ENCODE measurements at regions not wholly inside any gene's neighbourhood (a gene's known extent, or its start where the extent isn't known, plus 50 kb on each side); places are given as distances from the start of the nearest gene placed in this dataset.

DNA sequence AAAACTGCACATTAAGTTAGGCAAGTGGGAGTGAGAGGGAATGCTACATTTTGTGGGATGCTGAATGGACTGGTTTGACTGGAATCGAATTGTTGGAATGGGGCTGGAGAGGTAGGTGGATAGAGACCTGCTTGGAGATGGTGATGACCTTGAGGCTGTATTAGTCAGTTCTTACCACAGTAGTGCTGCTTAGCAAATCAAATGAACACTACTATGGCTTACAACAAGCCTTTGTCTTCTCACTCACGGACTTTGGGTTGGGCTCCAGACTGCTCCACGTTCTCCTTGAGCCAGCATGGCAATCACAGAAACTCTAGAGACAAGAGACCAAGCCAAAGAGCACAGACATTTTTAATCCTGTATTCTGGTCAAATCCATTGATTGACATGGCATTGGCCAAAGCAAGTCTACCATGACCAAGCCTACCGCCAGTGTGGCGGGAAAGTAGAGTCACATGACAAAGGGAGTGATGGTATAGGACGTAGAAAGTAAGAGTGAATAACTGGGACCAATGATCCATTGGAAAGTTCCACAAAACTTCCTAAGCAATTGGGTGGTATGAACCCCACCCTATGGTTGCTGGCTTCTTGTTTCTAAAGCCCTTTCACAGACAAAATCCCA, 70.3 kb upstream of the FOXP4 start:
- Histone ChIP-seq H3K27ac (ENCODE audit: low read depth in 2 of 2, low read length in 1 of 2) (no peak overlapping the region), H3F3A (replicated peaks; ENCODE audit: insufficient read depth) (no peaks in the 10 kb centered on the region), H2AFZ (ENCODE audit: low read depth) (no peak overlapping the region), H3K79me2 (ENCODE audit: insufficient read depth) (no peaks in the 10 kb centered on the region), H3K36me3 (replicated peaks in 1 of 2; ENCODE audit: control insufficient read depth in 1 of 2, insufficient read depth in 2 of 2, low read length in 1 of 2) (no peaks in the 10 kb centered on the region), H3K9me2 (no peaks in the 10 kb centered on the region), H3K4me1 (ENCODE audit: control insufficient read depth in 1 of 2, insufficient read depth in 2 of 2, low read depth in 1 of 2, low read length in 1 of 2) (peaks cover 0 to 3% of the 10 kb centered on the region in 2 experiments; a peak in 1 of 4 replicates), H3K9me3 (no peaks in the 10 kb centered on the region), H3K27me3 (ENCODE audit: insufficient read depth) (0 out of 2 replicates have a peak, but pooled peaks cover 7% of the 10 kb centered on the region), H3K4me3 (ENCODE audit: low read depth in 2 of 2, low read length in 1 of 2) (no peak overlapping the region), H3K9ac (no peak overlapping the region), H3K4me2 (no peak overlapping the region), H4K20me1 (ENCODE audit: insufficient read depth) (no peaks in the 10 kb centered on the region)
- ChIA-PET CTCF (interaction anchor here (0.9 to 1.2 kb wide), 4 partner anchors 9 to 13 kb away, joined by 3 to 5 read pairs (median 3); no protein-coding TSS in a partner anchor), POLR2A (no interaction called here)
- no peak for TF ChIP-seq YY1 (IDR thresholded peaks at IDR 0.05; ENCODE audit: low read depth)
- TF ChIP-seq TCF12 (IDR thresholded peaks at IDR 0.05), result no peak
- TF ChIP-seq NFIC (IDR thresholded peaks at IDR 0.05; ENCODE audit: borderline replicate concordance), result no peak
- no peak for TF ChIP-seq NRF1 (IDR thresholded peaks at IDR 0.05; ENCODE audit: low read depth, low read length)
- TF ChIP-seq GATA2 (CRISPR knock-in tag; IDR thresholded peaks at IDR 0.05), result no peak
- no peak for TF ChIP-seq ELF1 (IDR thresholded peaks at IDR 0.05)
- TF ChIP-seq PBX3 (IDR thresholded peaks at IDR 0.05), result no peak
- no peak for TF ChIP-seq POLR2AphosphoS5 (IDR thresholded peaks at IDR 0.05; ENCODE audit: low read depth, low read length)
- TF ChIP-seq, protein P1, sequence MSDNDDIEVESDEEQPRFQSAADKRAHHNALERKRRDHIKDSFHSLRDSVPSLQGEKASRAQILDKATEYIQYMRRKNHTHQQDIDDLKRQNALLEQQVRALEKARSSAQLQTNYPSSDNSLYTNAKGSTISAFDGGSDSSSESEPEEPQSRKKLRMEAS (IDR thresholded peaks at IDR 0.05; ENCODE audit: low read depth), result no peak
- no peak for TF ChIP-seq FOXM1 (IDR thresholded peaks at IDR 0.05; ENCODE audit: low read depth)
- TF ChIP-seq EP300 (IDR thresholded peaks at IDR 0.05; ENCODE audit: borderline replicate concordance in 1 of 2, low read depth in 1 of 2, low read length in 1 of 2), result no peak
- no peak for TF ChIP-seq JUND (IDR thresholded peaks at IDR 0.05)
- no peak for TF ChIP-seq FOSL2 (IDR thresholded peaks at IDR 0.05; ENCODE audit: borderline replicate concordance, low read depth)
- no peak for TF ChIP-seq RXRA (IDR thresholded peaks at IDR 0.05; ENCODE audit: borderline replicate concordance, low read depth)
- no peak for TF ChIP-seq FOXJ3 (CRISPR knock-in tag; IDR thresholded peaks at IDR 0.05)
- TF ChIP-seq RAD21 (IDR thresholded peaks at IDR 0.05; ENCODE audit: low read length), result no peak
- WGBS (ENCODE audit: low lambda C conversion rate), result 78% methylated on average over 6 of the region's 6 CpGs
- DNase-seq, result no peak

- H3K4me2 ChIP-seq, result no peak overlapping the region
- H3K79me2 ChIP-seq (ENCODE audit: insufficient read depth), result no peaks in the 10 kb centered on the region
- H2AFZ ChIP-seq (ENCODE audit: low read depth), result no peak overlapping the region
- WGBS (ENCODE audit: low lambda C conversion rate), result 88% methylated on average over 4 of the region's 4 CpGs
- no peaks in the 10 kb centered on the region for H3K9me2 ChIP-seq
- no peak overlapping the region for H3K27ac ChIP-seq (ENCODE audit: low read depth in 2 of 2, low read length in 1 of 2)
- H3K9ac ChIP-seq, result no peak overlapping the region
- H3K36me3 ChIP-seq (replicated peaks in 1 of 2; ENCODE audit: control insufficient read depth in 1 of 2, insufficient read depth in 2 of 2, low read length in 1 of 2), result no peaks in the 10 kb centered on the region
- no peaks in the 10 kb centered on the region for H3K9me3 ChIP-seq
- H3F3A ChIP-seq (replicated peaks; ENCODE audit: insufficient read depth), result no peaks in the 10 kb centered on the region
- H3K4me3 ChIP-seq (ENCODE audit: low read depth in 2 of 2, low read length in 1 of 2), result no peak overlapping the region
- H3K27me3 ChIP-seq (ENCODE audit: insufficient read depth), result 0 out of 2 replicates have a peak, but pooled peaks cover 7% of the 10 kb centered on the region
- TF ChIP-seq NRF1 (IDR thresholded peaks at IDR 0.05; ENCODE audit: low read depth, low read length), result no peak
- TF ChIP-seq PBX3 (IDR thresholded peaks at IDR 0.05), result no peak
- no peaks in the 10 kb centered on the region for H4K20me1 ChIP-seq (ENCODE audit: insufficient read depth)
- H3K4me1 ChIP-seq (ENCODE audit: control insufficient read depth in 1 of 2, insufficient read depth in 2 of 2, low read depth in 1 of 2, low read length in 1 of 2), result peaks cover 0 to 3% of the 10 kb centered on the region in 2 experiments; a peak in 1 of 4 replicates
- no peak for DNase-seq
- ChIA-PET CTCF (interaction anchor here (0.9 kb wide), 1 partner anchor 13 kb away, joined by 3 read pairs; no protein-coding TSS in a partner anchor), POLR2A (no interaction called here)
Observed at GRCh38 chr6:41476401-41476800, 69.8 kb upstream of the FOXP4 start.

Data from SK-N-SH (cell line).